DMS 273 treated with DMSO at 0.1 percent for 48 hours (cell line): ENCODE measurements at regions not wholly inside any gene's neighbourhood (a gene's known extent, or its start where the extent isn't known, plus 50 kb on each side); places are given as distances from the start of the nearest gene placed in this dataset.

Experiments
- DNase-seq: peaks from one replicate; lab custom pipeline; 2025; lab: John Stamatoyannopoulos, UW

- DNase-seq = no peak
These were observed 938.5 kb downstream of the FSTL5 start for GRCh38 chr4:161225327-161225726.

- DNase-seq = no peak
These were observed 940.9 kb downstream of the FSTL5 start for GRCh38 chr4:161222889-161223288.

- no peak for DNase-seq
These were observed 955.2 kb downstream of the FSTL5 start for GRCh38 chr4:161208564-161208963.

GRCh38 chr4:161206528-161207080 lies 957.2 kb downstream of the FSTL5 start:
- no peak for DNase-seq

GRCh38 chr4:161203865-161204264 lies 959.9 kb downstream of the FSTL5 start:
- no peak for DNase-seq

- DNase-seq = no peak
These were observed 965.9 kb downstream of the FSTL5 start for GRCh38 chr4:161197912-161198311.

GRCh38 chr4:161197474-161197873 lies 966.3 kb downstream of the FSTL5 start:
- DNase-seq = no peak

GRCh38 chr4:161189286-161190134 lies 974.3 kb downstream of the FSTL5 start:
- DNase-seq = no peak

- DNase-seq = peak; percentile 14
These were observed 975.2 kb downstream of the FSTL5 start for GRCh38 chr4:161188578-161188977.

- no peak for DNase-seq
These were observed 976.2 kb downstream of the FSTL5 start for GRCh38 chr4:161187569-161187968.

- DNase-seq = peak; percentile 21
These were observed 977.0 kb downstream of the FSTL5 start for GRCh38 chr4:161186750-161187149.

- peak; percentile 38 for DNase-seq
These were observed 977.8 kb downstream of the FSTL5 start for GRCh38 chr4:161186012-161186411.

GRCh38 chr4:161183729-161184128 lies 980.1 kb downstream of the FSTL5 start:
- DNase-seq = no peak

GRCh38 chr4:161182913-161183312 lies 980.9 kb downstream of the FSTL5 start:
- DNase-seq = no peak

- no peak for DNase-seq
These were observed 985.5 kb downstream of the FSTL5 start for GRCh38 chr4:161178310-161178709.

- DNase-seq = no peak
These were observed 991.3 kb downstream of the FSTL5 start for GRCh38 chr4:161172396-161173026.

- DNase-seq = no peak
These were observed 996.3 kb downstream of the FSTL5 start for GRCh38 chr4:161167539-161167938.

GRCh38 chr4:161160718-161161117 lies 1003.1 kb downstream of the FSTL5 start:
- DNase-seq = no peak

- no peak for DNase-seq
These were observed 1015.7 kb downstream of the FSTL5 start for GRCh38 chr4:161148051-161148450.

GRCh38 chr4:161143375-161143774 lies 1020.4 kb downstream of the FSTL5 start:
- no peak for DNase-seq

- DNase-seq = no peak
These were observed 1029.0 kb downstream of the FSTL5 start for GRCh38 chr4:161134795-161135194.

- DNase-seq = no peak
These were observed 1030.1 kb downstream of the FSTL5 start for GRCh38 chr4:161133586-161134276.
